SK-N-SH (cell line): ENCODE measurements at regions not wholly inside any gene's neighbourhood (a gene's known extent, or its start where the extent isn't known, plus 50 kb on each side); places are given as distances from the start of the nearest gene placed in this dataset.

ENCODE experiments used
- CTCF ChIA-PET: fragments of 300-600, 350-600 bp; formaldehyde crosslinking; extraction: SDS; loops from one replicate; lab custom pipeline; 2021; lab: Yijun Ruan, JAX
- POLR2A ChIA-PET: fragments of 350-600 bp; sonication (Branson Sonifier 250); formaldehyde crosslinking; extraction: SDS; loops from one replicate; lab custom pipeline; 2020; ENCODE audit warnings: antibody characterized with exemption, inconsistent platforms; lab: Yijun Ruan, JAX
- DNase-seq: peaks from one replicate; pipeline ENCODE4 v3.0.0; 2012
- H2AFZ ChIP-seq: fragments of 200-600 bp; sonication (generic); 2 replicates; pipeline ENCODE4 v1.8.1; 2016; ENCODE audit warnings: antibody characterized with exemption, mild to moderate bottlenecking, low read depth
- H3F3A ChIP-seq: fragments of 200-600 bp; sonication (generic); replicated peaks from 2 replicates; pipeline ENCODE3; 2016; ENCODE audit warnings: antibody characterized with exemption, mild to moderate bottlenecking; ENCODE audit not compliant: insufficient read depth
- H3K27ac ChIP-seq, 2 experiments: fragments of 200-500 bp in 1 of 2; fragments of 200-600 bp in 1 of 2; sonication (Bioruptor generic) in 1 of 2; sonication (generic), shearing (Covaris generic) in 1 of 2; 2 replicates each; pipeline versions ENCODE4 v1.5.1 to v1.6.1; 2014 to 2016; ENCODE audit warnings: low read depth in 2 of 2, inconsistent platforms in 1 of 2, low read length in 1 of 2, mild to moderate bottlenecking in 1 of 2, mixed read lengths in 1 of 2
- H3K27me3 ChIP-seq: fragments of 200-600 bp; sonication (generic), shearing (Covaris generic); 2 replicates; pipeline ENCODE4 v1.6.1; 2016; ENCODE audit warnings: mixed run types; ENCODE audit not compliant: insufficient read depth
- H3K36me3 ChIP-seq, 2 experiments: fragments of 200-500 bp in 1 of 2; fragments of 200-600 bp in 1 of 2; sonication (Bioruptor generic) in 1 of 2; sonication (generic) in 1 of 2; replicated peaks in 1 of 2; 2 replicates each; pipeline versions ENCODE3 to v1.5.1; 2014 to 2016; ENCODE audit warnings: low read length in 1 of 2, mild to moderate bottlenecking in 1 of 2; ENCODE audit not compliant: insufficient read depth in 2 of 2, control insufficient read depth in 1 of 2
- H3K4me1 ChIP-seq, 2 experiments: fragments of 200-500 bp in 1 of 2; fragments of 200-600 bp in 1 of 2; sonication (Bioruptor generic) in 1 of 2; sonication (generic), shearing (Covaris generic) in 1 of 2; 2 replicates each; pipeline versions ENCODE4 v1.5.1 to v1.6.1; 2014 to 2016; ENCODE audit warnings: low read depth in 1 of 2, low read length in 1 of 2, mixed run types in 1 of 2; ENCODE audit not compliant: insufficient read depth in 2 of 2, control insufficient read depth in 1 of 2
- H3K4me2 ChIP-seq: fragments of 200-600 bp; sonication (generic), shearing (Covaris generic); 2 replicates; pipeline ENCODE4 v1.6.1; 2017; ENCODE audit warnings: mixed run types
- H3K4me3 ChIP-seq, 2 experiments: fragments of 200-500 bp in 1 of 2; fragments of 200-600 bp in 1 of 2; sonication (Bioruptor generic) in 1 of 2; sonication (generic), shearing (Covaris generic) in 1 of 2; 2 replicates each; pipeline versions ENCODE4 v1.5.1 to v1.8.1; 2014 to 2016; ENCODE audit warnings: low read depth in 2 of 2, inconsistent platforms in 1 of 2, low read length in 1 of 2, mild to moderate bottlenecking in 1 of 2, mixed read lengths in 1 of 2, moderate library complexity in 1 of 2
- H3K79me2 ChIP-seq: fragments of 200-600 bp; sonication (generic); 2 replicates; pipeline ENCODE4 v1.8.1; 2017; ENCODE audit warnings: mild to moderate bottlenecking; ENCODE audit not compliant: insufficient read depth
- H3K9ac ChIP-seq: fragments of 200-600 bp; sonication (generic); 2 replicates; pipeline ENCODE4 v1.6.1; 2017; ENCODE audit warnings: mixed run types
- H3K9me2 ChIP-seq: fragments of 200-600 bp; sonication (generic); 2 replicates; pipeline ENCODE4 v1.6.1; 2017; ENCODE audit warnings: mixed run types
- H3K9me3 ChIP-seq: fragments of 200-600 bp; sonication (generic); 2 replicates; pipeline ENCODE4 v1.6.1; 2017; ENCODE audit warnings: mixed run types, mild to moderate bottlenecking, moderate library complexity
- H4K20me1 ChIP-seq: fragments of 200-600 bp; sonication (generic); 2 replicates; pipeline ENCODE4 v1.6.1; 2017; ENCODE audit warnings: mild to moderate bottlenecking, mixed run types; ENCODE audit not compliant: insufficient read depth
- EP300 ChIP-seq, 2 experiments: IDR thresholded peaks; 2 replicates each; pipeline versions ENCODE4 v1.4.0 to v1.6.1; 2012; ENCODE audit warnings: borderline replicate concordance in 1 of 2, low read depth in 1 of 2, low read length in 1 of 2
- FOSL2 ChIP-seq: IDR thresholded peaks from 2 replicates; pipeline ENCODE4 v1.4.0; 2012; ENCODE audit warnings: low read depth, mild to moderate bottlenecking, moderate library complexity, borderline replicate concordance
- JUND ChIP-seq: IDR thresholded peaks from 2 replicates; pipeline ENCODE4 v1.4.0; 2012
- TCF12 ChIP-seq: IDR thresholded peaks from 2 replicates; pipeline ENCODE4 v1.4.0; 2012
- TEAD4 ChIP-seq: IDR thresholded peaks from 2 replicates; pipeline ENCODE4 v1.4.0; 2012; ENCODE audit warnings: mild to moderate bottlenecking, borderline replicate concordance; ENCODE audit not compliant: insufficient read depth
- TF ChIP-seq, protein P1 (sequence below): IDR thresholded peaks from 2 replicates; pipeline ENCODE4 v1.6.1; 2012; ENCODE audit warnings: mild to moderate bottlenecking, low read depth, low read length, moderate library complexity
- TF ChIP-seq, protein P2 (sequence below): IDR thresholded peaks from 2 replicates; pipeline ENCODE4; 2012
- TF ChIP-seq, protein P3 (sequence below): IDR thresholded peaks from 2 replicates; pipeline ENCODE4 v1.4.0; 2012; ENCODE audit warnings: low read depth, borderline replicate concordance
- TF ChIP-seq, protein P4 (sequence below): IDR thresholded peaks from 2 replicates; pipeline ENCODE4 v1.4.0; 2012; ENCODE audit warnings: low read depth
- TF ChIP-seq, protein P5 (sequence below): IDR thresholded peaks from 2 replicates; pipeline ENCODE4 v1.4.0; 2012; ENCODE audit warnings: low read depth, borderline replicate concordance

DNA sequence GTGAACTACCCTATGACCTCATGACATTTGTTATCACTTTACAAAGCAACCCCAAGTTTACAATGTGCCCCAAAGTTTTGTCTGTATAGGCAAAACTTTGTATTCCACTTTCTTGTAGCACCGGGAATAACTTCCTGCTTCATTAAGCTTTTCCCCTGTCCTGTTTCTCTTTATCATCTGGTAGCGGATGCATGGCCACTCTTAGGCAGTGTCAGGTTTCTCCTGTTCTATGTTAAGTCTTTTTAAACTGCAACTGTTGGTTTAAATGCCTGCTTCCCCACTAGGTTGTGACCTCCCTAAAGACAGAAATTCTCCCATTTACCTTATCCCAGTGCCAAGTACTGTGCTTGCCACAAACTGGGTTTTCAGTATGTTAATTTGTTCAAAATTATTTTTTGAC is 433.6 kb upstream of the DPH6 start (continued):
- TF ChIP-seq, protein P1, sequence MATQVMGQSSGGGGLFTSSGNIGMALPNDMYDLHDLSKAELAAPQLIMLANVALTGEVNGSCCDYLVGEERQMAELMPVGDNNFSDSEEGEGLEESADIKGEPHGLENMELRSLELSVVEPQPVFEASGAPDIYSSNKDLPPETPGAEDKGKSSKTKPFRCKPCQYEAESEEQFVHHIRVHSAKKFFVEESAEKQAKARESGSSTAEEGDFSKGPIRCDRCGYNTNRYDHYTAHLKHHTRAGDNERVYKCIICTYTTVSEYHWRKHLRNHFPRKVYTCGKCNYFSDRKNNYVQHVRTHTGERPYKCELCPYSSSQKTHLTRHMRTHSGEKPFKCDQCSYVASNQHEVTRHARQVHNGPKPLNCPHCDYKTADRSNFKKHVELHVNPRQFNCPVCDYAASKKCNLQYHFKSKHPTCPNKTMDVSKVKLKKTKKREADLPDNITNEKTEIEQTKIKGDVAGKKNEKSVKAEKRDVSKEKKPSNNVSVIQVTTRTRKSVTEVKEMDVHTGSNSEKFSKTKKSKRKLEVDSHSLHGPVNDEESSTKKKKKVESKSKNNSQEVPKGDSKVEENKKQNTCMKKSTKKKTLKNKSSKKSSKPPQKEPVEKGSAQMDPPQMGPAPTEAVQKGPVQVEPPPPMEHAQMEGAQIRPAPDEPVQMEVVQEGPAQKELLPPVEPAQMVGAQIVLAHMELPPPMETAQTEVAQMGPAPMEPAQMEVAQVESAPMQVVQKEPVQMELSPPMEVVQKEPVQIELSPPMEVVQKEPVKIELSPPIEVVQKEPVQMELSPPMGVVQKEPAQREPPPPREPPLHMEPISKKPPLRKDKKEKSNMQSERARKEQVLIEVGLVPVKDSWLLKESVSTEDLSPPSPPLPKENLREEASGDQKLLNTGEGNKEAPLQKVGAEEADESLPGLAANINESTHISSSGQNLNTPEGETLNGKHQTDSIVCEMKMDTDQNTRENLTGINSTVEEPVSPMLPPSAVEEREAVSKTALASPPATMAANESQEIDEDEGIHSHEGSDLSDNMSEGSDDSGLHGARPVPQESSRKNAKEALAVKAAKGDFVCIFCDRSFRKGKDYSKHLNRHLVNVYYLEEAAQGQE, result no peak

DNA sequence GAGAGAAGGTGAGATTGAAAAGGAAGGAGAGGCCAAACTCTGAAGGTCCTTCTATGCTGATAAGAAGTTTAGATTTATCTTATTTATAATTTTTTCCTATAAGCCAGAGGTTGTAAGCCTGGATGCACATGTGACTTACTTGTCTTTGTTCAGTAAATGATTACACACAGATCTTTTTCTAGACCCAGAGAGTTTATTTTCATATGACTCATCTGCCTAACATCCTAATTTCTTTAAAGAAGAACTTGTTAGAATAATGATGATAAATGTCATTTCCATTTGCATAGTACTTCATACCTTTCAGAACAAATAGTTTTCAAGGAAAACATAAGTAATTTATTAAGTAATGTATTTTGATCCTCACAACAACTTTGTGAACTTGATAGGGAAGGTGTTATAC is 434.8 kb upstream of the DPH6 start:
- H4K20me1 ChIP-seq, result no peaks in the 10 kb centered on the region
- H3K27ac ChIP-seq, result peak overlapping the region; percentile 30 to 49; a peak in 2 of 4 replicates
- no peak overlapping the region for H3K9ac ChIP-seq
- H3K27me3 ChIP-seq, result no peaks in the 10 kb centered on the region
- H3F3A ChIP-seq, result no peaks in the 10 kb centered on the region
- CTCF ChIA-PET, result no interaction called here
- POLR2A ChIA-PET, result no interaction called here
- H3K4me2 ChIP-seq, result no peak overlapping the region
- H3K9me2 ChIP-seq, result no peaks in the 10 kb centered on the region
- no peaks in the 10 kb centered on the region for H3K36me3 ChIP-seq
- no peaks in the 10 kb centered on the region for H3K79me2 ChIP-seq
- no peaks in the 10 kb centered on the region; a peak in 1 of 4 replicates for H3K4me1 ChIP-seq
- TF ChIP-seq TCF12 (peak; percentile 58), FOSL2 (peak; percentile 53; the same call in 1 of the 2 replicates), TEAD4 (no peak), EP300 (IDR thresholded peaks at IDR 0.05; ENCODE audit: borderline replicate concordance in 1 of 2, low read depth in 1 of 2, low read length in 1 of 2) (peak in 1 of 2 experiments; percentile 24; a peak in 1 of 4 replicates), JUND (peak; percentile 58)
- TF ChIP-seq, protein P2, sequence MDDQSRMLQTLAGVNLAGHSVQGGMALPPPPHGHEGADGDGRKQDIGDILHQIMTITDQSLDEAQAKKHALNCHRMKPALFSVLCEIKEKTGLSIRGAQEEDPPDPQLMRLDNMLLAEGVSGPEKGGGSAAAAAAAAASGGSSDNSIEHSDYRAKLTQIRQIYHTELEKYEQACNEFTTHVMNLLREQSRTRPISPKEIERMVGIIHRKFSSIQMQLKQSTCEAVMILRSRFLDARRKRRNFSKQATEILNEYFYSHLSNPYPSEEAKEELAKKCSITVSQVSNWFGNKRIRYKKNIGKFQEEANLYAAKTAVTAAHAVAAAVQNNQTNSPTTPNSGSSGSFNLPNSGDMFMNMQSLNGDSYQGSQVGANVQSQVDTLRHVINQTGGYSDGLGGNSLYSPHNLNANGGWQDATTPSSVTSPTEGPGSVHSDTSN, result peak; percentile 61; the same call in 1 of the 2 replicates
- TF ChIP-seq, protein P3, sequence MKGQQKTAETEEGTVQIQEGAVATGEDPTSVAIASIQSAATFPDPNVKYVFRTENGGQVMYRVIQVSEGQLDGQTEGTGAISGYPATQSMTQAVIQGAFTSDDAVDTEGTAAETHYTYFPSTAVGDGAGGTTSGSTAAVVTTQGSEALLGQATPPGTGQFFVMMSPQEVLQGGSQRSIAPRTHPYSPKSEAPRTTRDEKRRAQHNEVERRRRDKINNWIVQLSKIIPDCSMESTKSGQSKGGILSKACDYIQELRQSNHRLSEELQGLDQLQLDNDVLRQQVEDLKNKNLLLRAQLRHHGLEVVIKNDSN, result peak; percentile 63; the same call in 1 of the 2 replicates
- TF ChIP-seq, protein P4, sequence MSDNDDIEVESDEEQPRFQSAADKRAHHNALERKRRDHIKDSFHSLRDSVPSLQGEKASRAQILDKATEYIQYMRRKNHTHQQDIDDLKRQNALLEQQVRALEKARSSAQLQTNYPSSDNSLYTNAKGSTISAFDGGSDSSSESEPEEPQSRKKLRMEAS, result no peak
- TF ChIP-seq, protein P5, sequence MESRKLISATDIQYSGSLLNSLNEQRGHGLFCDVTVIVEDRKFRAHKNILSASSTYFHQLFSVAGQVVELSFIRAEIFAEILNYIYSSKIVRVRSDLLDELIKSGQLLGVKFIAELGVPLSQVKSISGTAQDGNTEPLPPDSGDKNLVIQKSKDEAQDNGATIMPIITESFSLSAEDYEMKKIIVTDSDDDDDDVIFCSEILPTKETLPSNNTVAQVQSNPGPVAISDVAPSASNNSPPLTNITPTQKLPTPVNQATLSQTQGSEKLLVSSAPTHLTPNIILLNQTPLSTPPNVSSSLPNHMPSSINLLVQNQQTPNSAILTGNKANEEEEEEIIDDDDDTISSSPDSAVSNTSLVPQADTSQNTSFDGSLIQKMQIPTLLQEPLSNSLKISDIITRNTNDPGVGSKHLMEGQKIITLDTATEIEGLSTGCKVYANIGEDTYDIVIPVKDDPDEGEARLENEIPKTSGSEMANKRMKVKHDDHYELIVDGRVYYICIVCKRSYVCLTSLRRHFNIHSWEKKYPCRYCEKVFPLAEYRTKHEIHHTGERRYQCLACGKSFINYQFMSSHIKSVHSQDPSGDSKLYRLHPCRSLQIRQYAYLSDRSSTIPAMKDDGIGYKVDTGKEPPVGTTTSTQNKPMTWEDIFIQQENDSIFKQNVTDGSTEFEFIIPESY, result no peak
- H3K9me3 ChIP-seq, result no peaks in the 10 kb centered on the region
- no peak for DNase-seq
- H3K4me3 ChIP-seq, result no peak overlapping the region
- H2AFZ ChIP-seq, result peak overlapping the region; percentile 54; the same call in 1 of the 2 replicates
